ENCODE measurements at regions not wholly inside any gene's neighbourhood (a gene's known extent, or its start where the extent isn't known, plus 50 kb on each side); places are given as distances from the start of the nearest gene placed in this dataset.

DNA sequence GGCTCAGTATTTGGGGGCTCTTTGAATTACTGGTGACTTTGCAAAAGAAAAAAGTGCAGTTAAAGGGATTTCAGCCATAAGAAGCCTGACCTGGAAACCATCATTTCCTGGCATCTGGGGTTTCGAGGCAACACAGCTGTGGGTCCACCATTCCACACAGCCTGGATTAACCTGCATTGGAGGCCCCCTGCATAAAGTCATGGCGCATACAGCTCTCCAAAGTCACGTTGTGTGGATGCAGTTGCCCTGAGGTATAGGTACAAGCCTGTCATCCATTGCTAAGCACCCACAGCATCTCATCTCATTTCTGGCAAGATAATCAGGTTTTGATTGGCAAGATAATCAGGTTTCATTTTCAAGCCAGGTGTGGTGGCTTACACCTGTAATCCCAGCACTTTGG, 54.5 kb upstream of the TAGAP start:
- DNase-seq (ENCODE audit: low spot score) = no peak

DNA sequence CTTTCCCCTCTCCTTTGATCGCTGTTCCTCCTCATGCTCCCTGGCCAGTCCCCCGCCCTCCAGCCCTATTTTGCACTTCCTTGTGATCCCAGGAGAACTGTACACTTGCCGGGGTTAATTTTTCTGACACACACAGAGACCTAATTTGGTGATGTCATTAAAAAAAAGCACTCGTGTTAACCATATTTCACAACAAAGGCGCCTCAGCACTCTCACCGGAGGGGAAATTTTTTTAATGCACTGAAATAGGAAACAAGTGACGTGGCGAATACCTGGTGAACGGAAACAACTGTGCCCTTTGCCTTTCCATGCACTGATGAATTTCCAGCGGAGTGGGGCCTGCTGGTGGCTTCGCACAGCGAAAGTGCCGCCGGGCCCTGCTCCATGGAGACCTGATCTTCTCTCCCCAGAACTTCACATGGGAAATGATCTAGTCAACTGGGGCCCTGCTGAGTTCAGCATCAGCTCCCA, 53.9 kb upstream of the TAGAP start:
- DNase-seq (ENCODE audit: low spot score) = no peak

DNA sequence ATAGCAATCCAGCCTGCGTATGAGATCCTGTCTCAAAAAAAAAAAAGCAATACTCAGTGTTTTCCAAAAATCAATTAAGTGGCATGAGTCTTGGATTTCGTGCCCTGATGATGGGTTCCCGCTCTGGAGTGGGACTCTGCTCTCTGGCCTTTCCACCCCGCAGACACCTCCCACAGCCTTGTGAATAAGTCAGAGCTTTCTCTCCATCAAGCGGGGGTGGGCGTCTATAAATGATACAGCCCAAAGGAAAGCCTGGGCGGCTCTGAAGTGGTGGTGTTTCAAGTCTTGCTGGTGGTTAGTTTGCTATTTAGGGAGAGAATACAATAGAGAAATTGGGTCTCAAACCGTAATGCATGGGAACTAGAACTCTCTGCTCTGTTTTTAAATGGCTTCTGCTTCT, 52.5 kb upstream of the TAGAP start:
- DNase-seq (ENCODE audit: low spot score) = no peak

DNA sequence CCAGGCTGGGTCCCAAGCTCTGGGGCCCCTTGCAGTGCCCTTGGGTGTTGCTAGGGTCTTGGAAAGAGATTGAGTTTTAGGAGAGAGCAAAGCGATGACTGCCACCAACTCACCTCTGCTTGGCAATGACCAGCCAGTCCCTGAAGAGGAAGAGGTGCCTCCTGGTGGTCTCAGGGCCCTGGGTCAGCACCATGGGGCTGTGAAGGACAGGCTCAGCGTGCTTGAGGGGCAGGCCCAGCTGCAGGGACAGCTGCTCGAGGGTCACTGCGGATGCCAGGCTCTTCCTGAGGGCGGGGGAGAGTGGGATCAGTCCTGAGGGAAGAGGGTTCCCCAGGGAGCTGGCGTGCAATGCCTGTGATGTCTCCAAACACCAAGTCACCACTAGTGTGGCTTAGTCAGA, 50.8 kb upstream of the TAGAP start:
- no peak for DNase-seq (ENCODE audit: low spot score)

DNA sequence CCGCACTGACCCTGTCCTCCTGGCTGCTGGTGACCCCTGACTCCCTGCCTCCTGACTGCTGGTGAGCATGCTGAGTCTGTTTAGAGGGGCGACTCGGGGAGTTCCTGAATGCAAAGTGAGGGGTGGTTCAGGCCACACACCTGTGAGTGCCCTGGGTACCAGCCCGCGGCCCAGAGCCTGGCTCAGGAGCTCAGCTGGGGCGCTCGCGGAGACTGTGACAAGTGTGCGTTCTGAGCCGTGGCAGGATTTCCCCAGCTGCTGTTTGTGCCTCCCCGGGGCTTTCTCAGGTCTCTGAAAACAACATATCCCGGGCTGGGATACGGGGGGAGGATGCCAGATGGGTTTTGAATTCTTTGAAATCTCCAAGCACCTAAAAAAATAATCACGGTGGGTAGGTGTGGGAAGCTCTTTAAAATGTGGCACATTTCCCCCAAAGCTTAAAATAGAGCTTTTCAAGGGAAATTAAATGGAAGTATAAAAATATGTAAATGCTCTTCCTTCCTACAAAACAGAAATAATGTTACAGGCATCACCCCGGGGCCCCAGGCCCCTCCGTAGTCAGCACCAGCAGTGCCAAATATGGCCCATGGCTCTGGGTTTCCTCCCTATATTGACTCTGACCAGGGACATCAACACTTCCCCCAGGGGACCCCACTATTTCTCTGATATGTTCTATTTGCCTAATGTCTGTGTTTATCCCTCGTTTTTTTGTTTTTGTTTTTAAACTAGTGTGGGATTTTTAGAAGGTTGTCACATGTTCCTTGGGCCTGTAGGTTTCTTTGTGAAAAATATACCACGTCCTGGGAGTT, 49.9 kb upstream of the TAGAP start:
- no peak for DNase-seq (ENCODE audit: low spot score)

All from ecto neural progenitor cell (in vitro differentiated cells).